HEK293T (cell line): ENCODE measurements at regions not wholly inside any gene's neighbourhood (a gene's known extent, or its start where the extent isn't known, plus 50 kb on each side); places are given as distances from the start of the nearest gene placed in this dataset.

Experiments used
- BHLHE40 ChIP-seq: fragments of 450-650 bp; IDR thresholded peaks from 2 replicates; pipeline ENCODE4 v1.6.1; 2016; ENCODE audit warnings: mild to moderate bottlenecking, moderate library complexity, borderline replicate concordance
- CTBP1 ChIP-seq: fragments of 450-650 bp; IDR thresholded peaks from 2 replicates; pipeline ENCODE4 v1.6.1; 2016; ENCODE audit warnings: borderline replicate concordance
- ELF4 ChIP-seq: fragments of 450-650 bp; IDR thresholded peaks from 2 replicates; pipeline ENCODE4 v1.6.1; 2017; ENCODE audit warnings: antibody characterized with exemption
- FOXA1 ChIP-seq: fragments of 450-650 bp; IDR thresholded peaks from 2 replicates; pipeline ENCODE4 v1.6.1; 2016; ENCODE audit warnings: mild to moderate bottlenecking
- FOXK2 ChIP-seq: fragments of 450-650 bp; IDR thresholded peaks from 2 replicates; pipeline ENCODE4 v1.6.1; 2016; ENCODE audit warnings: mild to moderate bottlenecking
- FOXM1 ChIP-seq: fragments of 450-650 bp; IDR thresholded peaks from 2 replicates; pipeline ENCODE4 v1.6.1; 2017; ENCODE audit warnings: mild to moderate bottlenecking, borderline replicate concordance
- HDGF ChIP-seq: fragments of 450-650 bp; IDR thresholded peaks from 2 replicates; pipeline ENCODE4 v1.6.1; 2017; ENCODE audit warnings: antibody characterized with exemption, borderline replicate concordance
- L3MBTL2 ChIP-seq: fragments of 450-650 bp; conservative IDR thresholded peaks from 2 replicates; pipeline ENCODE4 v1.6.1; 2016; ENCODE audit warnings: mild to moderate bottlenecking
- NFRKB ChIP-seq: fragments of 450-650 bp; IDR thresholded peaks from 2 replicates; pipeline ENCODE4 v1.6.1; 2016; ENCODE audit warnings: mild to moderate bottlenecking, moderate library complexity
- SP1 ChIP-seq: fragments of 450-650 bp; IDR thresholded peaks from 2 replicates; pipeline ENCODE4 v1.6.1; 2017
- SUZ12 ChIP-seq: fragments of 450-650 bp; IDR thresholded peaks from 2 replicates; pipeline ENCODE4 v1.6.1; 2016; ENCODE audit warnings: mild to moderate bottlenecking
- TARDBP ChIP-seq: fragments of 450-650 bp; IDR thresholded peaks from 2 replicates; pipeline ENCODE4 v1.6.1; 2016
- ZNF384 ChIP-seq: fragments of 450-650 bp; IDR thresholded peaks from 2 replicates; pipeline ENCODE4 v1.6.1; 2016
- TF ChIP-seq, protein P1 (sequence below): fragments of 450-650 bp; IDR thresholded peaks from 2 replicates; pipeline ENCODE4 v1.6.1; 2016

DNA sequence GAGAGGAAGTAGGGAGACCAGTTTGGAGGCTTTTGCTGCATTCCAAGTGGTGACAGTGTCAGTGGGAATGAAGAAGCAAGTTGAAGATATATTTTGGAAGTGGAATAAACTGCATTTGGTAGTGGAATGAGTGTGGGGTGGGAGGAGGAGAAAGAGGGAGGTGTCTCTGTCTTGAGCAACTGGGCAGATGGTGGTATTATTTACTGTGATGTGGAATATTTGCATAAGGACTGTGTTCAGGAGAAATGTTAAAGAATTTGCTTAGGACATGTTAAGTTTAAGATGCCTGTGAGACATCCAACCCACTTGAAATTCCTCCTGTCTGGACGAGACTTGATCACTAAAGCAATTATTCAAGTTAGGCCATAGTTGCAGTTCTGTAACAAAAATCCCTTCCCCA, 448.9 kb upstream of the AMOT start:
- no peak for TF ChIP-seq HDGF
- no peak for TF ChIP-seq FOXA1
- no peak for TF ChIP-seq SUZ12
- TF ChIP-seq, protein P1, sequence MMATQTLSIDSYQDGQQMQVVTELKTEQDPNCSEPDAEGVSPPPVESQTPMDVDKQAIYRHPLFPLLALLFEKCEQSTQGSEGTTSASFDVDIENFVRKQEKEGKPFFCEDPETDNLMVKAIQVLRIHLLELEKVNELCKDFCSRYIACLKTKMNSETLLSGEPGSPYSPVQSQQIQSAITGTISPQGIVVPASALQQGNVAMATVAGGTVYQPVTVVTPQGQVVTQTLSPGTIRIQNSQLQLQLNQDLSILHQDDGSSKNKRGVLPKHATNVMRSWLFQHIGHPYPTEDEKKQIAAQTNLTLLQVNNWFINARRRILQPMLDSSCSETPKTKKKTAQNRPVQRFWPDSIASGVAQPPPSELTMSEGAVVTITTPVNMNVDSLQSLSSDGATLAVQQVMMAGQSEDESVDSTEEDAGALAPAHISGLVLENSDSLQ: no peak
- TF ChIP-seq FOXM1: no peak
- no peak for TF ChIP-seq NFRKB
- TF ChIP-seq SP1: no peak
- no peak for TF ChIP-seq BHLHE40
- no peak for TF ChIP-seq FOXK2
- TF ChIP-seq TARDBP: no peak
- no peak for TF ChIP-seq CTBP1
- no peak for TF ChIP-seq ZNF384
- no peak for TF ChIP-seq ELF4
- no peak for TF ChIP-seq L3MBTL2
